Prostate gland (tissue), 1 donor: ENCODE measurements at regions not wholly inside any gene's neighbourhood (a gene's known extent, or its start where the extent isn't known, plus 50 kb on each side); places are given as distances from the start of the nearest gene placed in this dataset.

ENCODE experiments used
- POLR2A ChIP-seq: fragments of 450-650 bp; IDR thresholded peaks from one replicate; pipeline ENCODE4 v1.6.1; 2016; ENCODE audit warnings: antibody characterized with exemption, mild to moderate bottlenecking
- POLR2AphosphoS5 ChIP-seq: sonication (generic); formaldehyde crosslinking; IDR thresholded peaks from one replicate; pipeline ENCODE4 v1.6.1; 2017; ENCODE audit warnings: antibody characterized with exemption

- TF ChIP-seq POLR2A (no peak), POLR2AphosphoS5 (no peak)
Observed at GRCh38 chr2:53442093-53442492, 325.5 kb upstream of the CHAC2 start.
